ENCODE measurements at regions not wholly inside any gene's neighbourhood (a gene's known extent, or its start where the extent isn't known, plus 50 kb on each side); places are given as distances from the start of the nearest gene placed in this dataset.

DNA sequence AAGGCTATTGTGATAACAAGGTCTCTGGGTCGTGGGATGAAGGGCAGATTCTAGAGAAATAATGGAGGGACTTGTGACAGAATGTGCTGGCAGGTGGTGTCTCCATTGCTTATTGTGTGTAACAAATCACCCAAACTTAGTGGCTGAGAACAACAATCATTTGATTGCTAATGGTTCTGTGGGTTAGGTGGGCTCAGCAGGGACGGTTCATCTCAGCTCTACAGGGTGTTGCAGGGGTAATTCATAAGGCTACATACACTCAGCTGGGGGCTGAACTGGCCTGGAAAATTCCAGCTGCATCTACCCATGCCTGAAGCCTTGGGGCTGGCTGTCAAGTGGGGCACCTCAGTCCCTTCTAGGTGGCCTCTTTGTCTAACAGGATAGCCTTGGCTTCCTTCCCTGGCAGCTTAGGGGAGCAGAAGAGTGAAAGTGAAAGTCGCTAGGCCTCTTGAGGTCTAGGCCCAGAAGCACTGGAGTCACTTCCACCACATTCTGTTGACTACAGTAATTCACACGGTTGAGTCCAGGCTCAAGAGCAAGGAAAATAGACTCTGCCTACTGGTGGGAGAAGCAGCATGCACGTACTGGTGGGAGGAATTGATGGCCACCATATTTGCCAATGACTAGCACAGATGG lies 308.9 kb downstream of the MN1 start:
- DNase-seq, result no peak

DNA sequence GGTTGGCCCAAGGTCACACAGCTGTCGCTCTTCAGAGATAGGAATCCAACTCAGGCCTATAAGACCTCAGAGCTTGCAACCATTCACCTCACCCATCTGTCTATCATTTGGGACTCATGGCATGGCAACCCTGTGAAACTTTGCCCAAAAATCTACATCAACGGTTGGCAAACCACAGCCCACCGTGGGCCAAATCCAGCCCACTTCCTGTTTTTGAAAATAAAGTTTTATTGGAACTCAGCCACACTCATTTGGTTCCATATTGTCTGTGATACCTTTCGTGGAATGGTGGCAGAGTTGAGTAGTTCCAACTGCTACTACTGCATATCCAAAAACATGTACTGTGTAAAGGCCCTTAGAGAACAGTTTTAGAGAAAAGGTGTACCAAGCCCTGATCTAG lies 307.8 kb downstream of the MN1 start:
- no peak for DNase-seq

DNA sequence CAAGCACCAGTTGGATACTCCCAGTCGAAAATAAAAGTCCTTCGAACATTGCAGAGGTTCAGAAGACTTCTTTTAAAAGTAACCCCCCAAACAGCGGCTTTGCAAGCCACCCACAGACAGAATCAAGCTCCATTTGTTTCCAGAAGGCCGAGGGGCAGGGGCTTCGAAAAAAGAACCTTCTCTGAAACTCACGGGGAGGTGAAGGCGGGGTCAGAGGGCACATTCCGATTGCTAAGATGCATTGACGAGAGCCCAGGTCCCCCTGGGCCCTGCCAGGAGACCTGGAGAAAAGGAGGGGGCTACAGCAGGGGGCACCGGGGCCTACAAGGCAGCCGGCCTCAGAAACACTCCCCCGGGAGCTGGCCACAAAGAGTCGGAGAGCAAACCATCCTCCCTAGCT lies 306.8 kb downstream of the MN1 start:
- no peak for DNase-seq

- DNase-seq, result no peak
These were observed 306.2 kb downstream of the MN1 start for GRCh38 chr22:27495325-27495724.

DNA sequence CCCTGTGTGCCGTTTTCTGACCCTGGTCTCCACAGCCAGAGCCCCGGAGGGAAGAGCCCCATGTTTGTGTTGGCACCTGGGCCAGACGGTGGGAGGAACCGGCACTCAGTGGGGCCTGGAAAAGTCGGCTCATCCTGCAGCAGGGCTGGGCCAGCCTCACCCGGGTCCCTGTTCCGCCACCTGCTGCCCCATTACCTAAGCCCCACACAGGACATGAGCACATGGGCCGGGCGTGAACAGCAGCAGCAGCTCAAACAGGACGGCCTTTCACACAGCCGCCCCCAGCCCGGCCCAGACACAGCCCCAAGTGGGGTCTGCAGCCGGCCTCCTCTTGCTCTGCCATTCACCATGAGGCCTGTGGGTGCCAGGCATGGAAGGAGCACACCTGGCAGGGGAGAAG lies 302.4 kb downstream of the MN1 start:
- DNase-seq, result no peak

GRCh38 chr22:27501191-27501936 lies 300.2 kb downstream of the MN1 start:
- no peak for DNase-seq

- no peak for DNase-seq
These were observed 299.2 kb downstream of the MN1 start for GRCh38 chr22:27502327-27502726.

DNA sequence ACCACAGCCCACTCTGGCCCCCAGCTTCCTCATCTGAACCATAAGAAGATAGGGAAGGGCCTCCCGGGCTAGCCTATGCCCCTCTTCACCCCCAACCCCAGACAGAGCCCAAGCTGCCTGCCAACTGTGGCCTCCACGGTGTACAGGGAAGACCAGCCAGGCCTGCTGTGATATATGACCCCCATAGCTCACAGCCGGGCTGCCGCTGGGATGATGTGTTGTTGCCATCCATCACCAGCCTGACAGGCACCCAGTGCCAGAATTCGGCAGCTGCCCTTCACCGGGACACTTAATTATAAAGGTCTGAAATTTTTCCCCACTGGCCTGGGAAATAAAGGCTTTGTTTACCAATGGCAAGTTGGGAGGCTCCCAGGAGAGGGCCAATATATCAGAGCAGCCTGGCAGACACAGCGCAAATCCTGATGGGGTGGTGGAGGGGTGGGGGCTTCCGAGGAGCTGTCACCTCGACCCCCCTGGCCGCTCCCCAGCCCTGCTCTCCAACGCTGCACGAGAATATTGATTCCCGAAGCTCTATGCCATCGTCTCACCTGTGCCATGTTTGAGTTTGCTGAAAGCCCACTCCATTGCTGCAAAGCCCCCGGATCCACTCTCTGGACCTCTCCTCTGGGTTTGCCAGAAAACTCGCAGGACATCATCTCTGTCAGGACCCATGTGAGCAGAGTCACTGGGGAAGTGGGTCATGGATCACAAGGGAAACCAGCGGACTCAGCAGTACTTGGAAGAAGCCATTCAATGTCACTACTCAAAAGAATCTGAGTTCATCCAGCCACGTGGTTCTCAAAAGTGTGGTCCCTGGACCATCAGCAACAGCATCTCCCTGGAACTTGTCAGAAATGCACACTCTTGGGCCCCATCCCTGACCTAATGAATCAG lies 296.9 kb downstream of the MN1 start:
- DNase-seq, result no peak

DNA sequence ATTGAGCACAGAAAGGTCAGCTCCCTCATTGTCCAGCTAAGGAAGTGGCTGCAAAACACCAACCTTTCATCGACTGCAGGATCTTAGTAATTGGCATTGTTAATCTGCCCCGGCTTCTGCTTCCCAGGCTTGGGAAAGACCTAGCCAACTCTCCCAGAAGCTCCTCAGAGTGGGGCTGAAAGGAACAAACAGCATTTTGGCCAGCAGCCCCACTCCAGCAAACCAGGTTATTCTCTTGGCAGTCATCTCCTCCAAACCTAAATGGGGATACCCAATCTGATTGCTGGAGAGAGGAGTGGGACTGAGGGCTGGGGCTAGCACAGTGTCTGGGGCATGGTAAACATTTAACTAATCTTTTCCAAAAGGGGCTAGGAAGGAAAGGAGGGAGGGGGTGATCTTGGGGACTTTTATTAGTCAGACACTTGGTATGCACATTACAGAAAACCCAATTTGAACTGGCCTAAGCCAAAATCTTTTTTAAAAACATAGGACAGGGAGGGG lies 294.4 kb downstream of the MN1 start:
- DNase-seq, result no peak

DNA sequence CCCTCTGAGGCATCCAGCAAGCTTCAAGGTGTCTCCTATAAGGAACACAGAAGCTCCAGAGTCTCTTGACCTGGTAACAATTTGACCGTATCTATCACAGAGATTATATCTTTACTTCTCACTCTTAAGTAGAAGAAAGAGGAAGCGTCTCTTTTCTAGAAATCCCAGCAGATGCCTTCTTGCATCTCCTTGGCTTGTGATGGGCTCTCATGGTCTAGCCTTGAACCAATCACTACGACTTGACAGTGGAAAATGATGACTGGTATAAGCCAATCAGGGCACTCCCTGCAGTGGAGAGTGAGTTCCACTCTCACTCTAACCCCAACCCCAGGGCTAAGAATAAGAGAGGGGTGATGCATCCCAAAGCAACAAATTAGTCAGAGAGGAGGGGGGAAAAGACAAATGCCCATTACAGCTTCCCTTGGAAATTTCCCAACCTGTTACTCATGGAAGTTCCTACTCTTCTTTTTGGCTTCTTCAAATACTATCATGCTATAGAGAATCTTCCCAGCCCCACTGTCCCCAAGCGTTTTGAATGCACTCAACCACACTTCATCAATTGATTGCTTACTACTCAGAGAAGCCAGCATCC lies 293.5 kb downstream of the MN1 start:
- DNase-seq, result no peak

DNA sequence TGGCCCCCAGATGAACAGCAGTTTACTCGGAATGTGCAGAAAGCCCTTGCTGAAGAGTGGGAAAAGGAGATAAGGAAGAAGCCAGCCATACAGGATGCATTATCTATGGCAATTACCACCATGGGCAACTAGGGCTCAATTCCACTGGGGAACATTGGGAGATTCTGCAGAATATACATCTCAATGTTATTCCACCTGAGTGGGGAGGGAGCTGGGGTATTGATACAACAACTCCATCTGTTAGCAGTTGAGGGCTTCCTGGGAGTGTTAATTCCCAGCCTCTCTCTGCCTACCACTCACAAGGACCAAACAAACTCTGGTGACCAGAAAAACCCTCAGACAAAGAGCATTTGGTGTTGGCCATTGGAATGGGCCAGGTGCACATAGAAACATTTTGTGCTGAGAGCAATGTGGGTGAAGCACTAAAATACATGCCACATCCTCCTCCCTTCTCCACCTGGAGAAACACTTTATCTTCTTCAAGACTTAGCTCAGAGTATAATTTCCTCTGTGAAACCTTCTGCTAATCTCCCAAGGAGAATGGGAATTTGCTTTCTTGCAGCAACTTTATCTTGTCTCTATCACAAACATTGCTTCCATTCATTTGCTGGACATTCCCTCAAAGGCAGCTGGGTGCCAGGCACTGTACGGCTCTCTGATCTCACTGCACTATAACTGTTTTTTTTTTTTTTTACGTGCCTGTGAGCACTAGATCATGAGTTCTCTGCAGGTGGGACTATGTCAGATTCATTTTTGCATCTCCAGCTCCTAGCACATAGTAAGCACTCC lies 292.2 kb downstream of the MN1 start:
- DNase-seq, result no peak

DNA sequence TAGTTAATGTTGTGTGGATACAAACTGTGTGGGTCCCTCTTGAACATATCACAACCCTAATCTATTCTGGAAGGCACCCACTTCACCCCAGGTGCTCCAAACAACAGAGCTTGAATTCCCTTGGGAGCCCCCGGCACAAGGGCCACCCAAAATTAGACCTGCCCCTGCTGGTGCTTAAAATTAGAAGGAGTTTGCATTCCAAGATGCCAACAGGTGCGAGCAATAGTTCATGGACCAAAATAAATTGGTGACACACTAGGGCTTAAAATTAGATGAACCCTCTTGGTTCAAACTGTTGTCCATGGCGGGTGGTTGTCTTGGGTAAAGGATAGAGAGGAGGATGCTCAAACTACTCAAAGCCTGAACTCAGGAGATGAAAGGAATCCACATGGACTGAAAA lies 291.5 kb downstream of the MN1 start:
- no peak for DNase-seq

GRCh38 chr22:27512283-27512761 lies 289.2 kb downstream of the MN1 start:
- DNase-seq, result no peak

DNA sequence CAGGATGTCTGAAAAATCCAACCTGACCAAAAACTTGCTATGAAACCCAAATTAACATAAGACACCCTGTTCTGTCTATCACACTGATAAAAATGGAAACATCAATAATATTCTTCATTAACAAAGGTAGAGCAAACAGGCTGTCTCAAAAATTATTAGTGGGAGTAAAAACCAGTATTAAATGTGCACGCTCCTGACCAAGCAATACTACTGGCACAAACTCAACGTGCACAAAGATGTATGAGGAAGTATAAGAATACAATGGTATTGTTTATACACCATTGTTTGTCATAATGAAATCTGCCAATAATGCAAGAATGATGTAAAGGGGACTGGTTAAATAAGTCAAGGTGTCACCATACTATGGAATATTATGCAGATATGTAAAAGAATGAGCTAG lies 288.5 kb downstream of the MN1 start:
- DNase-seq, result no peak

DNA sequence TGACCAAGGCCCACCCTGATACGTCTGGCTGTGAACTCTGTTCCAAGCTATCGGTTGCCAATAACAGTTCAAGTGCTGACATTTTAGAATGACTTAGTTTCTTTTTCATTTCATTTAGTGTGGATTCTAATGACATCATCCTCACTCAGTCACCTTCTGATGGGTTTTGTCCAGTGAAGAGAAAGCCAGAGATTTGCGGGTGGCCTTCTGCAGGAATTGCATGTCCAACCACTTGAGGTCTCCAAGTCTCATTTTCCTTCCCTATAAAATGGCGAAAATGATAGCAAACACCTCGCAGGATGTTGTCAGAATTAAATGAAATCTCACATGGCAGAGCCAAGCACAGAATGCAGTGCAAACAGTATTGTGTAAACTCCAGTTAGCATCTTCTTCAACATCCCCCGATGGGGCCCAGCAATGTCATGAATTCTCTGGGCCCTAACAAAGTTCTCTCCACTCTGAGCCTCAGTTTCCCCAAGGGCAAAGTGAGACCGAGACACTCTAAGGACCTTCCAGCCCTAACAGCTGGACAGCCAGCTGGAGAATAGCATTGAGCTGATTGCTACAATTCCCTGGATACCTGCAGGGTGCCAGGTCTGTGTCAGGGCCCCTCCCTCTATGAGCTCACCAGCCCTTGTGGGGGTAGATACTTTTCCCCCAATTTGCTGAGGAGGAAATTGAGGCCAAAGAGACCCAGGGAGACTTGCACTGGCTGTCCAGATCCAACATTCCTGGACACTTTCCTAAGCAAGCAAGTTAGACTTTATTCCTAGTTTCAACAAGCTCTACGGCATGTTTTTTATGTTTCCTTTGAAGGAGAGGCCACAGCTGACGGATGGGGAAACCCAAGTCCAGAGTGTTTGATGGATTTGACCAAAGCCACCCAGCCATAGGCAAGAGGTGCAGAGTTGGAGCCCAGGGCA lies 286.7 kb downstream of the MN1 start:
- DNase-seq, result no peak

- DNase-seq, result no peak
These were observed 284.0 kb downstream of the MN1 start for GRCh38 chr22:27517361-27518155.

- no peak for DNase-seq
These were observed 282.8 kb downstream of the MN1 start for GRCh38 chr22:27518531-27519340.

GRCh38 chr22:27523711-27524110 lies 277.8 kb downstream of the MN1 start:
- DNase-seq, result no peak

DNA sequence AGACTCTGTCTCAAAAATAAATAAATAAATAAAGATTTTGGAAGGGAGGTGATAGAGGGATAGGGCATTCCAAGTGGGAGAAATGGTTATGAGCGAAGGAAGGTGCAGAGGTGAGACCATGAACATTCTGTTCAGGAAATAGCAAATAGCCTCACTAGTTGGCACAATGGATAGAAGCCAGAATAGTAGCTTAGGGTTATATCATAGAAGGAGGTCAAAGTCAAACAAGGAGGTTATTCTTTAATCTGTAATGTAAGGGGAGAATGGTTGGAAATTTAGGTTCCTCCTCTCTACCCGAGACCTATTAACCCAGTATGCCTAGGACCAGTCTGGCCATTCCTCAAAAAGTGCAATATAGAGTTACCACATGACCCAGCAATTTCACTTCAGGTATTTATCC lies 275.8 kb downstream of the MN1 start:
- no peak for DNase-seq

Data from activated CD4-positive, alpha-beta T cell treated with anti-CD3 and anti-CD28 coated beads, Interleukin-2, amount 50 U/mL, for 16 hours (primary cell).